GM19240 (cell line): ENCODE measurements at regions not wholly inside any gene's neighbourhood (a gene's known extent, or its start where the extent isn't known, plus 50 kb on each side); places are given as distances from the start of the nearest gene placed in this dataset.
A peak's percentile ranks its signal among the peaks of the same experiment; 100 is the strongest.

ENCODE experiments used
- DNase-seq: peaks from one replicate; pipeline ENCODE4 v3.0.0; 2011; ENCODE audit warnings: low spot score; ENCODE audit not compliant: insufficient read length

- no peak for DNase-seq
Measured at GRCh38 chr6:163962627-163963117, 548.2 kb downstream of the QKI start.

- no peak for DNase-seq
Measured at GRCh38 chr6:163960128-163960527, 545.6 kb downstream of the QKI start.

DNA sequence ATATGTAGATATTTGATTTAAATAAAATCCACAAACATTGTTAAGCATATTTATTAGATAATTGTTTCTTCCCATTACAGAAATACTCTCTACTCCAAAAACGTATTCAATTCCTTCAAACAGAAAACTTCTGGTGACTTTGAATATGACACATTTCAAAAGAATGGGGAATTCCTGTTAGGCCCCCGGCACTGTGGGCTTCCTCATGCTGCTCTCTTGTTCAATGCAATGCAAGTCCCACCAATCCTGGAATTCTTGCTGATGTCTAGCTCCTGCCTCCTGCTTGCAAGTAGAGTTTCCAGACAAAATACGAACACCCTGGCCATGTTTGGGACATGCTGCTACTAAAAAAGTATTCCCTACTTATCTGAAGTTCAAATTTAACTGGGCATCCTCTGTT lies 544.1 kb downstream of the QKI start:
- DNase-seq, result no peak

DNA sequence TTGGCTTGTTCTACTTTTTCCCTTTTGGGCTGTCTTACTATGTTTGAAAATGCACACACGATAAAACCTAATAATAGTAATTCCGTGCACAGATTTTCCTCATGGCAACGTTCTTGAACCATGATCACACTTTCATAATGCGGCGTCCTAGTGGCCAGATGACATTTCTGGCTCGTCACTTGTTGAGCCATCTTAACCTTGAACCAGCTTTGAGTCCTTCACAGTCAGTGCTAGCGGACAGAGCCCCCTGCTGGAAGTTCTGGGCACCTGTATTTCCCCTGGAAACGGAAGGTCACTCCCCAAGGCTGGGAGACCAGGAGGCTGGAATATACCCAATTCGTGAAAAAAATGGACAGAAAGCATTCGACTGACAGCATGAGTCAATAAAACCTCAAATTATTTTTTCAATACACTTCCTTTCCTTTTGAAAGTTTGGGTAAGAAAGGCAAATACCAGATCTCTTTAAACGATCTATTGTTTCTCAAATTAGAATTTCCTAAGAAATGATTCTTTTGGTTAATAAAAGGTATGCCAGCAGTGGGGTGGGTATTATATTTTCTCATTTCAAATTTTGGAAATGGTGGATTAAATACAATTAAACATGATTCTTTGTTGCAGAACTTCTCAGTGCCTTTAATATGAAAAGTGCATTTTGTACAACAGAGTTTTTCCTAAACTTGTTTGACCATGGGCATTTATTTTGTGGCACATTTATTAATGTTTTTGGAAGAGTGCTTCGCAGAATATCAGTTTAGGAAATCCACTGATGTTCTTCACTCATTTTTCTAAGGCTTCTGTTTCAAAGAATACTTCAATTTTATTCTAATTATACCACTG lies 542.3 kb downstream of the QKI start:
- peak; percentile 75 for DNase-seq

DNA sequence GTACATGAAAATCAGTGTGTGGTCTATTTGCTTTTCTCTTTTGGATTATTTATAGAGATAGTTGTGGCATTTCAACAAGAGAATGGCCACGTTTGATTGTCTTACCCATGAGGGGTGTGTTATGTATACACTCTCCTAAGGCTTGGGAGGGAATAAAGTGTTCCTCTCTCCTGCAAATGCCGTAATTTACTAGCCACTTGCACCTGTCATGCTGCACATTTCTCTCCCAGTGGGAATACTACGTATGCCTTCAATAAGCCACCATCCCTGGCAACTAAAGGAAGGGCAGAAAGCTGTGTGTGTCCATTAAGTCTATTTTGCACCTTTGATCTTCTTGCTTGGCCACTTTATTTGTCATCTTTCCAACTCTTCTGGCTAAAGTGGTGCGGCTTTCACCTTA lies 541.2 kb downstream of the QKI start:
- DNase-seq, result no peak

GRCh38 chr6:163955096-163955495 lies 540.6 kb downstream of the QKI start:
- no peak for DNase-seq

DNA sequence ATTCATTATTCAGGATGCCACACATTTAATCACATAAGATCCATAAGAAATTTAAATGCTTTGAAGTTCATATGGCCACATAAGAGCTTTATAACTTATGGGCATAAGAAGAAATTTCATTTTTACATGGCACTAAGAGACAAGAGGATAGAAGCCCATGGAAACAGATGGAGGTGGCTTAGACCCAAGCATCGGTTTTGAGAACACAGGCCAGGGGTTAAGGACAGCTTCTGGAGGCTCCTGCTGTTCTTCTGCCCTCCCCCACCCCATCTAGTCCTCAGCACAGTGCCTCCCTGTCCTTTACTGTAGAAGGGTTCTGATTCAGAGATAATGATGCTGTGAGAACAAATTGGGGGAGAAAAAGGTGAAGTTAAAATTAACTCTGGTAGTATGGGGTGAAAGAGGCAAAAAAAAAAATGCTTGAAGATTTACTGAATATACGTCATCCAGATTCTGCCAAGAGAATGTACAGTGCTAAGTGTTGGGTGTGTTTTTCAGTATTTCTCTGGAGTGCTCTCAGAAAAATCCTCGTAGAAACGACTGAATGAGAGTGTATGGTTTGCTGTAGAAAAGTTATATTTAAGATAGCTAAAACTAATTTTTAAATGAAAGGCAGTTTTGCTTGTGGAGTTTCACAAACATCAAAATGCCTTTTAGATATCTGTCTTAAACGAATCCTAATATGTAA lies 539.7 kb downstream of the QKI start:
- no peak for DNase-seq

DNA sequence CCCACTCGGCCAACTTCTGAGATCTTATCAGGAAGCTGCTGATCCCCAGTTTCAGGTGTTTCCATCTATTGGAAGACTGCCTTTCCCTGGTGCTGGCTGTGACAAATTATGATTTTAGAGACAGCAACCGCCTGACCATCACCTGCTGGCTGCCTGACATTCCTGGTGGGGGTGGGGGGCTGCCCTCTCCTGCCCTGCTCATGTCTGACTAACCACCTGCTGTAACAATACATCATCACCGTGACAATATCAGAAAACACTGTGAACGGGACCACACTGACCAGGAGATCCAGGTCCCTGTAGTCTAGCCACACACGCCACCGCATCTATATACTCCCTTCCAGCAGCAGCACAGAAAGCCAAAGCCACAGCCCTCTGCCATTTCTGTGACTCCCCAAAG lies 537.5 kb downstream of the QKI start:
- no peak for DNase-seq

GRCh38 chr6:163951326-163951725 lies 536.8 kb downstream of the QKI start:
- DNase-seq, result no peak

- DNase-seq, result no peak
Measured at GRCh38 chr6:163950159-163950558, 535.6 kb downstream of the QKI start.

- DNase-seq, result no peak
Measured at GRCh38 chr6:163949431-163949830, 534.9 kb downstream of the QKI start.

DNA sequence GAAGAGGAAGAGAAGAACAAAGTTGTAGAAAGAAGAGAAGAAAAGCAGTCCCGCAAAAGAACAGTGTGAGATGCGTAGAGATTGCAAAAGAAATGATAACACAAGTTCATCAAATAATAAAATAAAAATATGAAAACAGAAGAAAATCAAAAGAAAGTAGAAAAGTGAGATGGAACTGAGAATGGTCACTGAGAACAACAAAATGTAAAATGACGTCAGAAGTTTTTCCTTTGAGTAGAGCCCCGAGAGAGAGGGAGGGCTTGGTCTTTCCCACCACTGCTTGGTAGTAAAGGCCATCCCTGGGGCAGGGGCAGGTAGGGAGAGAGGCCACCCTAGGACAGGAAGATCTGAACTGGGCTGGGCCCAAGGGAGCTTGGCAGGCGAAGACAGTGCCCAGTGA lies 533.7 kb downstream of the QKI start:
- no peak for DNase-seq

DNA sequence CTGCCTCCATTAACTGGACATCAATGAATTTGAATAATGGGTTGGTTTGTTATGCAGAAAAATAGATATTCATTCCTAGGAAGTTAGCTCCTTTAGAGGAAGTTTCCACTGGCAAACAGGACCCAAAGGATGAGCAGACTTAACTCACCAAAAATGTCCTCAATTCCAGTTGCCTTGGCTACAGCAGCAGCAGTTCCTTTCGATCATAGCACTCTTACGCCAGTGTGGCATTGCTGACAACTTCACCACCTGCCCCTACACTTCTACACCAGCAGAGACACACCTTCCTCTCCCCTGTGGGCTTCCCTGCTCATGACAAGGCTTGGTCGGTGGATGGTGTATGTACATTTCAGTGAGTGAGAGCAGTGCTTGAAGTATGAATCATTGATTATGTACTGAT lies 532.8 kb downstream of the QKI start:
- DNase-seq, result no peak

DNA sequence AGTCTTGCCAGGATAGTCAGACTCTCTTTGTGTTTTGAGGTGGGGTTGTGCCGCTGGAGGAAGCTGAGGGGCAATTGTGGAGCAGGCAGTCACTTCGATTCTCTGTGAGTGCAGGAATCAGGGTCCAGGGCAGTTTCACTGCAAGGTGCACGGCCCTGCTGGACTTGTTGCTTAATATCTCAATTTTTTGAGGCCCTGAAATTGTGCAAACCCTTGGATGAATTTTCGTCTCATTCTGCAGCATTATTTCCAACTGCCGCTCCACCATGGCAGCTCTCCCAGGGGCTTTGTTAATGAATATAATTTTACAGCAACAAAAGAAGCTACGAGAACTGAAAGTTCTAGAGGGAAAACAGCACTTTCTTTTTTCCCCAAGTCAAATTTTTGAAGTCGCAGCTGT lies 531.9 kb downstream of the QKI start:
- DNase-seq, result no peak

DNA sequence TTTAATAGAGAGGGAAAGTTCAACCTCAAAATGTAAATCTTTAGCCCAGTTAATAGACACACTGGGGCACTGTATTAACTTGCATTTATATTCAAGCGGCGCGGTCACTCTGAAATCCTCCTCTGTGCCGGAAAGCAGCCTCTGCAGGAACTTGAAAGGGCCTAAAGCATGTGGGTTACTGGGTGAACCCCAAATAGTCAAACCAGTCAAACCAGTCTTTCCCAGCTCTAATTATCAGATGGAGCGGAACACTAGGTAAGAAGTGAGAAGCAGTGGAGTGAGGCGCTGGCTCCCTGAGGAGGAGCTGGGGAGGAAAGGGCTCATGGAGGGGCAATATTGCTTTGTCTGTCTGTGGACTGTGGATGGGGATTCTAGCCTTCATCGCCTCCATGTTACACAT lies 531.3 kb downstream of the QKI start:
- DNase-seq, result no peak

GRCh38 chr6:163944897-163945296 lies 530.4 kb downstream of the QKI start:
- no peak for DNase-seq

DNA sequence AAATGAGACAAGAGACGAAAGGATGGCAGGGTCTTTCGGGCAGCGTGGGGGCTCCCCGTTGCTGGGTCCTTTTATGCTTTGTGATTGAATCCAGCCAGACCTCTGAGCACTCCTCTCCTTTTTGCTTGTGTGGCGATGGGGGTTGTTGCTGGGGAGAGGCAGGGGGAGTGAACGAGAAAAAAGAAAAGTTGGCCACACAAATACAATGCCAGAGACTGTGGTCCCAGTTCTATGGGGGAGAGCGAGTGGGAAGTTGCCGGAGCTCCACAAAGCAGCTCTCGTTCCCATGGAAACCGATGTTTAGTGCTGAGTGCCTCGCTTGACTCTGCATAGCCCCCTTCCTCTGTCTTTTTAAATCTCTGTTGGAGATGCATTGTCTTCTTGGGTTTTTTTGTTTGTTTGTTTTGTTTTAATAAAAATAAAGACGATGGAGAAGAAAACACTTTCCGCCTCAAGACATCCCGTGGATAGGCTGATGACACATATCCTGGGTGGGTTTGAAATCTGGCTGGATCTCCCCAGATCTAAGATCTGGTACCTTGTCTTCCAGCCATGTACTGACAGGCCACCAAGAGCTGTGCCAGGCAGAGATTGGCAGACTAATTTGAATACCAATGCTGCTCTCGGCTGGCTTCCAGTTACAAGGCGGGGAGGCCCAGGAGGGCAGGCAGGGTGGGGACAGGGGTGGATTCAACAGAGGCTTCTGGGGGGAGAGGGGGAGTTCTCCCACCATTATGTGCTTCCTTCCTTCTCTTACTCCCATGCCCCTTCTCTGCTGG lies 529.3 kb downstream of the QKI start:
- no peak for DNase-seq

DNA sequence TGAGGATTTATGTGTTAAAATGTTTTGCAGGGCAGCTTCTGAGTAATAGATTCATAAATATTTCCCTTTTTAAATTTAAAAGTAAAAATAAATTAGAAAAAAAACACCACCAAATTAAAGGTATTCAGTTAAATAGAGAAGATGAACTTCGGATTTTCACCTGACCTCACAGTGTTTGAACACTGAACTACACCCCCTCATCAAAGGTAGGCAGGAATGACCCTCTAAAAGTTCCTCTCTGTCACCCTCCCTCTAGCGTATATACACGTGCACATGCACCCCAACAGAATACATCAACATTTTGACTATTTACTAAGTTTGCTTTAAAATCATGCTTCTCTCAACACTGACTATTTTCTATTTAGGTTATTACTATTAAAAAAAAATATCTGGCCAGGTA lies 528.3 kb downstream of the QKI start:
- DNase-seq, result no peak

GRCh38 chr6:163941624-163941976 lies 527.1 kb downstream of the QKI start:
- no peak for DNase-seq

DNA sequence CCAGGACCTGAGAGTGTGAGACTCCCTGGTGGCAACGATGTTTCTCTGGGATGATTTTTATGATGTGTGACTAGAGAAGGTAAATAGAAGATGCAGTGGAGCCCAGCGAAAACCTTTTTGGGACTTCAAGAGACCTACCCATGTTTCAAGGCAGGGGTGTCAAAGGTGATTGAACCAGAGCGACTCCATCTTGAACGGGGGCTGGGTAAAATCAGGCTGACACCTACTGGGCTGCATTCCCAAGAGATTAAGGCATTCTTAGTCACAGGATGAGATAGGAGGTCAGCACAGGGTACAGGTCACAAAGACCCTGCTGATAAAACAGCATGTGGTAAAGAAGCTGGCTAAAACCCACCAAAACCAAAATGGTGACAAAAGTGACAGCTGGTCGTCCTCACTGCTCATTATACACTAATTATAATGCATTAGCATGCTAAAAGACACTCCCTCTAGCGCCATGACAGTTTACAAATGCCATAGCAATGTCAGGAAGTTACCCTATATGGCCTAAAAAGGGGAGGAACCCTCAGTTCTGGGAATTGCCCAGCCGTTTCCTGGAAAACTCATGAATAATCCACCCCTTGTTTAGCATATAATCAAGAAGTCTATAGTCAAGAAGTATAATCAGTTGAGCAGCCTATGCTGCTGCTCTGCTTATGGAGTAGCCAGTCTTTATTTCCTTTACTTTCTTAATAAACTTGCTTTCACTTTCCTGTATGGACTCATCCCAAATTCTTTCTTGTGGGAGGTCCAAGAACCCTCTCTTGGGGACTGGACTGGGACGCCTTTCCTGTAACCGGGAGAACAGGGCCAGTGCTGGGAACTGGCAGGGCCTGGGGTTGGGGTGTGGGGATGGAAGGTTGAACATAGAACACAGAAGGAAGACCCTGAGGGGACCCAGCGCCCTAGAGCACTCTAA lies 526.4 kb downstream of the QKI start:
- no peak for DNase-seq

DNA sequence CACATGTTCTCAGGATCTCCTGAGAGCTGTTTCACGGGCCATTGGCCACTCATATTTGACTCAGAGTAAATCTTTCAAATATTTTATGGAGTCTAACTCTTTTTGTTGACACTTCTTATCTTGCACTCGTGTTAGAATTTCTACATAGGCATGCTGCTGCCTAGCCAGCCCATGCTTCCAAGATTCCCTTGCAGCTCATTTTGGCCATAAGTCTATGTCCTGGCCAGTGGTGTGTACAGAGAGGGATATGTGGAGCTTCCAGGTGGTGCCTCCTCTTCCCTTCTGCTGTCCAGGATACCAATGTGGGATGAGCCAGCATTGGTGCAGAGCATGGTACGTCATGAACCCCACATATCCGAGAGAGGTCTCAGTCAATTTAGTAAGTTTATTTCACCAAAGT lies 522.6 kb downstream of the QKI start:
- DNase-seq, result no peak
